ENCODE measurements at regions not wholly inside any gene's neighbourhood (a gene's known extent, or its start where the extent isn't known, plus 50 kb on each side); places are given as distances from the start of the nearest gene placed in this dataset.

DNA sequence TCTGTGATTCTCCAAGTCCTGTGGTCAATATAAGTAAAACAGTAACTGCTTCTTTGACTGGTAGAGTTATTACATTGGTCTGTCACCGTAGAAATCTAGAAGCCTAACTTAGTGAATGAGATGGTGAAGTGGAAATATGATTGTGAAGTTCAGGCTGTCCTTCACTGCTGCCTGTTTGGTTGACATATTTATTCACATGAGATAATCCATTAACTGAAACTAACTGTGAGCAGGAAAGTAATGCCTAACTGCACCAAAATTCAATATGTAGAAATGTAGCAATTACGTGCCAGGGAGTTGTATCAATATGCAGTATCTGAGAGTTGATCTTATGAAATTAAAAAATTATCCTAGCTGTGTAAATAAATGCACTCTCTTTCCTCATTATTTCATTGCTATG is 147.7 kb upstream of the APCDD1 start:
- no peak overlapping the region for H3K27ac ChIP-seq (ENCODE audit: low read depth)
- H3K79me2 ChIP-seq (replicated peaks; ENCODE audit: insufficient read depth) = no peaks in the 10 kb centered on the region
- ATAC-seq (no peak), DNase-seq (ENCODE audit: low spot score) (no peak)
- Mint-ChIP-seq H3K4me1 (peaks cover 1% of the 10 kb centered on the region), H3K4me3 (no peak overlapping the region), H3K27me3 (ENCODE audit: insufficient read depth, low read depth, poor library complexity) (peaks cover 3% of the 10 kb centered on the region), H3K9me3 (no peaks in the 10 kb centered on the region), H3K36me3 (ENCODE audit: low read depth) (no peaks in the 10 kb centered on the region), H3K27ac (no peak overlapping the region)
- H3F3A ChIP-seq (replicated peaks; ENCODE audit: low read depth) = no peaks in the 10 kb centered on the region
- no peaks in the 10 kb centered on the region for H3K4me1 ChIP-seq (ENCODE audit: insufficient read depth)
- no peak overlapping the region for H2AFZ ChIP-seq
- TF ChIP-seq ZNF331 (CRISPR knock-in tag; IDR thresholded peaks at IDR 0.05; ENCODE audit: low read depth) (no peak), POLR2AphosphoS5 (IDR thresholded peaks at IDR 0.05; ENCODE audit: low read depth) (no peak), NANOG (IDR thresholded peaks at IDR 0.05; ENCODE audit: borderline replicate concordance) (no peak), JUNB (IDR thresholded peaks at IDR 0.05; ENCODE audit: unreplicated experiment) (no peak), ZNF114 (CRISPR knock-in tag; IDR thresholded peaks at IDR 0.05) (no peak), EZH2phosphoT487 (IDR thresholded peaks at IDR 0.05; ENCODE audit: unreplicated experiment) (no peak), STAT1 (IDR thresholded peaks at IDR 0.05; ENCODE audit: unreplicated experiment) (no peak), CREB1 (CRISPR knock-in tag; IDR thresholded peaks at IDR 0.05; ENCODE audit: low read depth) (no peak), EZH2 (IDR thresholded peaks at IDR 0.05; ENCODE audit: low read depth, unreplicated experiment) (no peak)
- TF ChIP-seq, protein P1, sequence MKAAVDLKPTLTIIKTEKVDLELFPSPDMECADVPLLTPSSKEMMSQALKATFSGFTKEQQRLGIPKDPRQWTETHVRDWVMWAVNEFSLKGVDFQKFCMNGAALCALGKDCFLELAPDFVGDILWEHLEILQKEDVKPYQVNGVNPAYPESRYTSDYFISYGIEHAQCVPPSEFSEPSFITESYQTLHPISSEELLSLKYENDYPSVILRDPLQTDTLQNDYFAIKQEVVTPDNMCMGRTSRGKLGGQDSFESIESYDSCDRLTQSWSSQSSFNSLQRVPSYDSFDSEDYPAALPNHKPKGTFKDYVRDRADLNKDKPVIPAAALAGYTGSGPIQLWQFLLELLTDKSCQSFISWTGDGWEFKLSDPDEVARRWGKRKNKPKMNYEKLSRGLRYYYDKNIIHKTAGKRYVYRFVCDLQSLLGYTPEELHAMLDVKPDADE (IDR thresholded peaks at IDR 0.05) = no peak
- TF ChIP-seq, protein P2, sequence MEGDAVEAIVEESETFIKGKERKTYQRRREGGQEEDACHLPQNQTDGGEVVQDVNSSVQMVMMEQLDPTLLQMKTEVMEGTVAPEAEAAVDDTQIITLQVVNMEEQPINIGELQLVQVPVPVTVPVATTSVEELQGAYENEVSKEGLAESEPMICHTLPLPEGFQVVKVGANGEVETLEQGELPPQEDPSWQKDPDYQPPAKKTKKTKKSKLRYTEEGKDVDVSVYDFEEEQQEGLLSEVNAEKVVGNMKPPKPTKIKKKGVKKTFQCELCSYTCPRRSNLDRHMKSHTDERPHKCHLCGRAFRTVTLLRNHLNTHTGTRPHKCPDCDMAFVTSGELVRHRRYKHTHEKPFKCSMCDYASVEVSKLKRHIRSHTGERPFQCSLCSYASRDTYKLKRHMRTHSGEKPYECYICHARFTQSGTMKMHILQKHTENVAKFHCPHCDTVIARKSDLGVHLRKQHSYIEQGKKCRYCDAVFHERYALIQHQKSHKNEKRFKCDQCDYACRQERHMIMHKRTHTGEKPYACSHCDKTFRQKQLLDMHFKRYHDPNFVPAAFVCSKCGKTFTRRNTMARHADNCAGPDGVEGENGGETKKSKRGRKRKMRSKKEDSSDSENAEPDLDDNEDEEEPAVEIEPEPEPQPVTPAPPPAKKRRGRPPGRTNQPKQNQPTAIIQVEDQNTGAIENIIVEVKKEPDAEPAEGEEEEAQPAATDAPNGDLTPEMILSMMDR (conservative IDR thresholded peaks at IDR 0.05; ENCODE audit: low read depth in 2 of 2) = no peak
- TF ChIP-seq, protein P3, sequence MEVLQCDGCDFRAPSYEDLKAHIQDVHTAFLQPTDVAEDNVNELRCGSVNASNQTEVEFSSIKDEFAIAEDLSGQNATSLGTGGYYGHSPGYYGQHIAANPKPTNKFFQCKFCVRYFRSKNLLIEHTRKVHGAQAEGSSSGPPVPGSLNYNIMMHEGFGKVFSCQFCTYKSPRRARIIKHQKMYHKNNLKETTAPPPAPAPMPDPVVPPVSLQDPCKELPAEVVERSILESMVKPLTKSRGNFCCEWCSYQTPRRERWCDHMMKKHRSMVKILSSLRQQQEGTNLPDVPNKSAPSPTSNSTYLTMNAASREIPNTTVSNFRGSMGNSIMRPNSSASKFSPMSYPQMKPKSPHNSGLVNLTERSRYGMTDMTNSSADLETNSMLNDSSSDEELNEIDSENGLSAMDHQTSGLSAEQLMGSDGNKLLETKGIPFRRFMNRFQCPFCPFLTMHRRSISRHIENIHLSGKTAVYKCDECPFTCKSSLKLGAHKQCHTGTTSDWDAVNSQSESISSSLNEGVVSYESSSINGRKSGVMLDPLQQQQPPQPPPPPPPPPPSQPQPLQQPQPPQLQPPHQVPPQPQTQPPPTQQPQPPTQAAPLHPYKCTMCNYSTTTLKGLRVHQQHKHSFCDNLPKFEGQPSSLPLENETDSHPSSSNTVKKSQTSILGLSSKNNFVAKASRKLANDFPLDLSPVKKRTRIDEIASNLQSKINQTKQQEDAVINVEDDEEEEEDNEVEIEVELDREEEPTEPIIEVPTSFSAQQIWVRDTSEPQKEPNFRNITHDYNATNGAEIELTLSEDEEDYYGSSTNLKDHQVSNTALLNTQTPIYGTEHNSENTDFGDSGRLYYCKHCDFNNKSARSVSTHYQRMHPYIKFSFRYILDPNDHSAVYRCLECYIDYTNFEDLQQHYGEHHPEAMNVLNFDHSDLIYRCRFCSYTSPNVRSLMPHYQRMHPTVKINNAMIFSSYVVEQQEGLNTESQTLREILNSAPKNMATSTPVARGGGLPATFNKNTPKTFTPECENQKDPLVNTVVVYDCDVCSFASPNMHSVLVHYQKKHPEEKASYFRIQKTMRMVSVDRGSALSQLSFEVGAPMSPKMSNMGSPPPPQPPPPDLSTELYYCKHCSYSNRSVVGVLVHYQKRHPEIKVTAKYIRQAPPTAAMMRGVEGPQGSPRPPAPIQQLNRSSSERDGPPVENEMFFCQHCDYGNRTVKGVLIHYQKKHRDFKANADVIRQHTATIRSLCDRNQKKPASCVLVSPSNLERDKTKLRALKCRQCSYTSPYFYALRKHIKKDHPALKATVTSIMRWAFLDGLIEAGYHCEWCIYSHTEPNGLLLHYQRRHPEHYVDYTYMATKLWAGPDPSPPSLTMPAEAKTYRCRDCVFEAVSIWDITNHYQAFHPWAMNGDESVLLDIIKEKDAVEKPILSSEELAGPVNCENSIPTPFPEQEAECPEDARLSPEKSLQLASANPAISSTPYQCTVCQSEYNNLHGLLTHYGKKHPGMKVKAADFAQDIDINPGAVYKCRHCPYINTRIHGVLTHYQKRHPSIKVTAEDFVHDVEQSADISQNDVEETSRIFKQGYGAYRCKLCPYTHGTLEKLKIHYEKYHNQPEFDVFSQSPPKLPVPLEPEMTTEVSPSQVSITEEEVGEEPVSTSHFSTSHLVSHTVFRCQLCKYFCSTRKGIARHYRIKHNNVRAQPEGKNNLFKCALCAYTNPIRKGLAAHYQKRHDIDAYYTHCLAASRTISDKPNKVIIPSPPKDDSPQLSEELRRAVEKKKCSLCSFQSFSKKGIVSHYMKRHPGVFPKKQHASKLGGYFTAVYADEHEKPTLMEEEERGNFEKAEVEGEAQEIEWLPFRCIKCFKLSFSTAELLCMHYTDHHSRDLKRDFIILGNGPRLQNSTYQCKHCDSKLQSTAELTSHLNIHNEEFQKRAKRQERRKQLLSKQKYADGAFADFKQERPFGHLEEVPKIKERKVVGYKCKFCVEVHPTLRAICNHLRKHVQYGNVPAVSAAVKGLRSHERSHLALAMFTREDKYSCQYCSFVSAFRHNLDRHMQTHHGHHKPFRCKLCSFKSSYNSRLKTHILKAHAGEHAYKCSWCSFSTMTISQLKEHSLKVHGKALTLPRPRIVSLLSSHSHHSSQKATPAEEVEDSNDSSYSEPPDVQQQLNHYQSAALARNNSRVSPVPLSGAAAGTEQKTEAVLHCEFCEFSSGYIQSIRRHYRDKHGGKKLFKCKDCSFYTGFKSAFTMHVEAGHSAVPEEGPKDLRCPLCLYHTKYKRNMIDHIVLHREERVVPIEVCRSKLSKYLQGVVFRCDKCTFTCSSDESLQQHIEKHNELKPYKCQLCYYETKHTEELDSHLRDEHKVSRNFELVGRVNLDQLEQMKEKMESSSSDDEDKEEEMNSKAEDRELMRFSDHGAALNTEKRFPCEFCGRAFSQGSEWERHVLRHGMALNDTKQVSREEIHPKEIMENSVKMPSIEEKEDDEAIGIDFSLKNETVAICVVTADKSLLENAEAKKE (CRISPR knock-in tag; IDR thresholded peaks at IDR 0.05) = no peak
- TF ChIP-seq, protein P4, sequence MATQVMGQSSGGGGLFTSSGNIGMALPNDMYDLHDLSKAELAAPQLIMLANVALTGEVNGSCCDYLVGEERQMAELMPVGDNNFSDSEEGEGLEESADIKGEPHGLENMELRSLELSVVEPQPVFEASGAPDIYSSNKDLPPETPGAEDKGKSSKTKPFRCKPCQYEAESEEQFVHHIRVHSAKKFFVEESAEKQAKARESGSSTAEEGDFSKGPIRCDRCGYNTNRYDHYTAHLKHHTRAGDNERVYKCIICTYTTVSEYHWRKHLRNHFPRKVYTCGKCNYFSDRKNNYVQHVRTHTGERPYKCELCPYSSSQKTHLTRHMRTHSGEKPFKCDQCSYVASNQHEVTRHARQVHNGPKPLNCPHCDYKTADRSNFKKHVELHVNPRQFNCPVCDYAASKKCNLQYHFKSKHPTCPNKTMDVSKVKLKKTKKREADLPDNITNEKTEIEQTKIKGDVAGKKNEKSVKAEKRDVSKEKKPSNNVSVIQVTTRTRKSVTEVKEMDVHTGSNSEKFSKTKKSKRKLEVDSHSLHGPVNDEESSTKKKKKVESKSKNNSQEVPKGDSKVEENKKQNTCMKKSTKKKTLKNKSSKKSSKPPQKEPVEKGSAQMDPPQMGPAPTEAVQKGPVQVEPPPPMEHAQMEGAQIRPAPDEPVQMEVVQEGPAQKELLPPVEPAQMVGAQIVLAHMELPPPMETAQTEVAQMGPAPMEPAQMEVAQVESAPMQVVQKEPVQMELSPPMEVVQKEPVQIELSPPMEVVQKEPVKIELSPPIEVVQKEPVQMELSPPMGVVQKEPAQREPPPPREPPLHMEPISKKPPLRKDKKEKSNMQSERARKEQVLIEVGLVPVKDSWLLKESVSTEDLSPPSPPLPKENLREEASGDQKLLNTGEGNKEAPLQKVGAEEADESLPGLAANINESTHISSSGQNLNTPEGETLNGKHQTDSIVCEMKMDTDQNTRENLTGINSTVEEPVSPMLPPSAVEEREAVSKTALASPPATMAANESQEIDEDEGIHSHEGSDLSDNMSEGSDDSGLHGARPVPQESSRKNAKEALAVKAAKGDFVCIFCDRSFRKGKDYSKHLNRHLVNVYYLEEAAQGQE (IDR thresholded peaks at IDR 0.05; ENCODE audit: unreplicated experiment) = no peak
- no peaks in the 10 kb centered on the region for H3K36me3 ChIP-seq (ENCODE audit: insufficient read depth)
- no peaks in the 10 kb centered on the region for H4K20me1 ChIP-seq (replicated peaks; ENCODE audit: insufficient read depth)
- no peak overlapping the region for H3K4me2 ChIP-seq
- H3K27me3 ChIP-seq (ENCODE audit: insufficient read depth) = no peaks in the 10 kb centered on the region
- H3K9me2 ChIP-seq (ENCODE audit: insufficient read depth) = peaks cover 10% of the 10 kb centered on the region; the same call in 1 of the 2 replicates
- H3K4me3 ChIP-seq = no peak overlapping the region
